H9 (cell line): ENCODE measurements at regions not wholly inside any gene's neighbourhood (a gene's known extent, or its start where the extent isn't known, plus 50 kb on each side); places are given as distances from the start of the nearest gene placed in this dataset.

Experiments
- DNase-seq: peaks from one replicate; pipeline ENCODE4 v3.0.0-alpha.2; 2017
- H2AFZ ChIP-seq: one replicate; pipeline ENCODE4 v1.6.1; 2013; ENCODE audit warnings: mild to moderate bottlenecking, low read length, control low read depth, moderate library complexity
- H2AK5ac ChIP-seq: 2 replicates; pipeline ENCODE4 v1.6.1; 2013; ENCODE audit warnings: low read length, control low read depth, mixed read lengths; ENCODE audit not compliant: insufficient read length
- H2BK120ac ChIP-seq: one replicate; pipeline ENCODE4 v1.6.1; 2013; ENCODE audit warnings: low read depth, mild to moderate bottlenecking, low read length, control low read depth, inconsistent platforms; ENCODE audit not compliant: poor library complexity, severe bottlenecking
- H2BK12ac ChIP-seq: 2 replicates; pipeline ENCODE4 v1.6.1; 2013; ENCODE audit warnings: low read length, control low read depth, mixed read lengths, low read depth; ENCODE audit not compliant: insufficient read length
- H2BK15ac ChIP-seq: 2 replicates; pipeline ENCODE4 v1.6.1; 2013; ENCODE audit warnings: low read depth, low read length, control low read depth
- H2BK20ac ChIP-seq: one replicate; pipeline ENCODE4 v1.6.1; 2013; ENCODE audit warnings: low read depth, mild to moderate bottlenecking, low read length, control low read depth, inconsistent platforms; ENCODE audit not compliant: poor library complexity, severe bottlenecking
- H2BK5ac ChIP-seq: 2 replicates; pipeline ENCODE4 v1.6.1; 2013; ENCODE audit warnings: low read length, control low read depth, mixed read lengths; ENCODE audit not compliant: insufficient read length
- H3K14ac ChIP-seq: 2 replicates; pipeline ENCODE4 v1.6.1; 2013; ENCODE audit warnings: low read length, control low read depth; ENCODE audit not compliant: insufficient read depth
- H3K18ac ChIP-seq: 2 replicates; pipeline ENCODE4 v1.6.1; 2013; ENCODE audit warnings: low read depth, mild to moderate bottlenecking, mixed read lengths, low read length, control low read depth; ENCODE audit not compliant: insufficient read length
- H3K23ac ChIP-seq: 2 replicates; pipeline ENCODE4 v1.6.1; 2013; ENCODE audit warnings: low read length, control low read depth, mixed read lengths, low read depth; ENCODE audit not compliant: insufficient read length
- H3K23me2 ChIP-seq: 2 replicates; pipeline ENCODE4 v1.6.1; 2013; ENCODE audit warnings: low read depth, mild to moderate bottlenecking, mixed read lengths, low read length, control low read depth; ENCODE audit not compliant: insufficient read length, poor library complexity, severe bottlenecking
- H3K27ac ChIP-seq: 2 replicates; pipeline ENCODE4 v1.5.1; 2013; ENCODE audit warnings: low read length, control low read depth, mixed read lengths, low read depth; ENCODE audit not compliant: insufficient read length
- H3K27me3 ChIP-seq: 2 replicates; pipeline ENCODE4 v1.6.1; 2013; ENCODE audit warnings: low read length, control low read depth, inconsistent platforms; ENCODE audit not compliant: insufficient read depth
- H3K4ac ChIP-seq: 2 replicates; pipeline ENCODE4 v1.6.1; 2013; ENCODE audit warnings: low read depth, mild to moderate bottlenecking, control low read depth, inconsistent platforms, low read length, moderate library complexity
- H3K4me1 ChIP-seq: 2 replicates; pipeline ENCODE4 v1.6.1; 2013; ENCODE audit warnings: low read length, control low read depth, inconsistent platforms; ENCODE audit not compliant: insufficient read depth
- H3K4me2 ChIP-seq: 2 replicates; pipeline ENCODE4 v1.6.1; 2013; ENCODE audit warnings: low read length, control low read depth, mixed read lengths; ENCODE audit not compliant: insufficient read length, insufficient read depth
- H3K56ac ChIP-seq: 2 replicates; pipeline ENCODE4 v1.6.1; 2013; ENCODE audit warnings: low read depth, mild to moderate bottlenecking, mixed read lengths, low read length, control low read depth; ENCODE audit not compliant: insufficient read length
- H3K79me1 ChIP-seq: 2 replicates; pipeline ENCODE4 v1.6.1; 2013; ENCODE audit warnings: low read depth, mild to moderate bottlenecking, moderate library complexity, low read length, control low read depth, inconsistent platforms; ENCODE audit not compliant: insufficient read depth, poor library complexity, severe bottlenecking
- H3K79me2 ChIP-seq: 2 replicates; pipeline ENCODE4 v1.6.1; 2013; ENCODE audit warnings: low read length, control low read depth, inconsistent platforms; ENCODE audit not compliant: insufficient read depth
- H3K9ac ChIP-seq: 2 replicates; pipeline ENCODE4 v1.6.1; 2013; ENCODE audit warnings: low read length, control low read depth, mixed read lengths; ENCODE audit not compliant: insufficient read length; ENCODE audit errors: extremely low read depth
- H3K9me3 ChIP-seq: one replicate; pipeline ENCODE4 v1.6.1; 2013; ENCODE audit warnings: low read depth, low read length, inconsistent platforms; ENCODE audit not compliant: control insufficient read depth
- H3T11ph ChIP-seq: one replicate; pipeline ENCODE4 v1.6.1; 2013; ENCODE audit warnings: mild to moderate bottlenecking, low read length, control low read depth, inconsistent platforms
- H4K20me1 ChIP-seq: one replicate; pipeline ENCODE4 v1.6.1; 2013; ENCODE audit not compliant: control insufficient read depth, insufficient read length, insufficient read depth
- H4K5ac ChIP-seq: 2 replicates; pipeline ENCODE4 v1.6.1; 2013; ENCODE audit warnings: low read depth, mild to moderate bottlenecking, mixed read lengths, low read length, control low read depth; ENCODE audit not compliant: insufficient read length
- H4K8ac ChIP-seq: replicated peaks from 2 replicates; pipeline ENCODE4 v1.6.1; 2013; ENCODE audit warnings: low read length, control low read depth, mixed read lengths, low read depth; ENCODE audit not compliant: insufficient read length
- H4K91ac ChIP-seq: 2 replicates; pipeline ENCODE4 v1.6.1; 2013; ENCODE audit warnings: low read depth, mild to moderate bottlenecking, moderate library complexity, mixed read lengths, low read length, control low read depth; ENCODE audit not compliant: insufficient read length
- H3K27ac Mint-ChIP-seq, 3 experiments: 2 replicates in 2 of 3; 3 replicates in 1 of 3; pipeline ENCODE4 v1.8.0; 2020 to 2021; ENCODE audit warnings: mixed read lengths in 3 of 3, mild to moderate bottlenecking in 1 of 3, moderate library complexity in 1 of 3
- H3K27me3 Mint-ChIP-seq: 2 replicates; pipeline ENCODE4 v1.8.0; 2021; ENCODE audit warnings: low read depth, mild to moderate bottlenecking, moderate library complexity, mixed read lengths
- H3K36me3 Mint-ChIP-seq, 3 experiments: 2 replicates in 2 of 3; 3 replicates in 1 of 3; pipeline ENCODE4 v1.8.0; 2020 to 2021; ENCODE audit warnings: low read depth in 3 of 3, mixed read lengths in 3 of 3; ENCODE audit not compliant: insufficient read depth in 1 of 3
- H3K4me1 Mint-ChIP-seq, 2 experiments: 2 replicates each; pipeline ENCODE4 v1.8.0; 2020; ENCODE audit warnings: mixed read lengths in 2 of 2
- H3K4me3 Mint-ChIP-seq, 2 experiments: 2 replicates in 1 of 2; 3 replicates in 1 of 2; pipeline ENCODE4 v1.8.0; 2020 to 2021; ENCODE audit warnings: mild to moderate bottlenecking in 2 of 2, mixed read lengths in 2 of 2, moderate library complexity in 1 of 2
- H3K9me3 Mint-ChIP-seq, 2 experiments: 2 replicates in 1 of 2; 3 replicates in 1 of 2; pipeline ENCODE4 v1.8.0; 2020; ENCODE audit warnings: mild to moderate bottlenecking in 2 of 2, mixed read lengths in 2 of 2, moderate library complexity in 1 of 2
- CTCF ChIP-seq: fragments of 200-600 bp; sonication (generic); conservative IDR thresholded peaks from 3 replicates; pipeline ENCODE4 v1.8.0; 2021; ENCODE audit warnings: antibody characterized with exemption, mild to moderate bottlenecking
- WGBS: extraction: QIAGEN DNeasy Blood & Tissue Kit; methylation state at CpG from one replicate; pipeline ENCODE4 v1.1.7; 2013; ENCODE audit warnings: missing lambda C conversion rate, low lambda C conversion rate, mixed read lengths; ENCODE audit not compliant: insufficient read length; ENCODE audit errors: extremely low coverage; 5-methylcytosine and 5-hydroxymethylcytosine counted together

- Histone ChIP-seq H3K9me3 (no peaks in the 10 kb centered on the region), H4K91ac (no peak overlapping the region), H3K4me2 (no peak overlapping the region), H2AK5ac (no peak overlapping the region), H2AFZ (no peak overlapping the region), H3K23me2 (no peaks in the 10 kb centered on the region), H3K56ac (no peak overlapping the region), H3K18ac (no peak overlapping the region), H2BK15ac (no peak overlapping the region), H3T11ph (no peak overlapping the region), H3K4ac (no peak overlapping the region), H2BK120ac (no peak overlapping the region), H3K79me2 (no peaks in the 10 kb centered on the region), H3K4me1 (no peaks in the 10 kb centered on the region), H3K27ac (no peak overlapping the region), H3K14ac (no peak overlapping the region), H3K79me1 (no peaks in the 10 kb centered on the region), H3K23ac (no peak overlapping the region), H4K5ac (no peak overlapping the region), H4K20me1 (no peaks in the 10 kb centered on the region), H3K27me3 (no peaks in the 10 kb centered on the region), H2BK12ac (no peak overlapping the region), H2BK5ac (no peak overlapping the region), H3K9ac (no peak overlapping the region), H2BK20ac (no peak overlapping the region), H4K8ac (no peak overlapping the region)
- Mint-ChIP-seq H3K9me3 (peaks cover 1 to 4% of the 10 kb centered on the region in 2 experiments), H3K4me3 (no peak overlapping the region), H3K27me3 (peaks cover 5% of the 10 kb centered on the region), H3K27ac (no peak overlapping the region), H3K4me1 (peaks cover 8 to 11% of the 10 kb centered on the region in 2 experiments; a peak in 3 of 4 replicates), H3K36me3 (0 out of 7 replicates have a peak, but pooled peaks cover 0 to 1% (median 0%) of the 10 kb centered on the region in 3 experiments)
- TF ChIP-seq CTCF: no peak
- no peak for DNase-seq
- WGBS: no CpG with 5 or more reads among the region's 7 CpGs
These were observed 103.0 kb upstream of the KLF3 start for GRCh38 chr4:38560768-38561558.
